SK-N-SH (cell line): ENCODE measurements at regions not wholly inside any gene's neighbourhood (a gene's known extent, or its start where the extent isn't known, plus 50 kb on each side); places are given as distances from the start of the nearest gene placed in this dataset.

ENCODE experiments used
- CTCF ChIA-PET: fragments of 300-600, 350-600 bp; formaldehyde crosslinking; extraction: SDS; loops from one replicate; lab custom pipeline; 2021; lab: Yijun Ruan, JAX
- POLR2A ChIA-PET: fragments of 350-600 bp; sonication (Branson Sonifier 250); formaldehyde crosslinking; extraction: SDS; loops from one replicate; lab custom pipeline; 2020; ENCODE audit warnings: antibody characterized with exemption, inconsistent platforms; lab: Yijun Ruan, JAX
- DNase-seq: peaks from one replicate; pipeline ENCODE4 v3.0.0; 2012
- H2AFZ ChIP-seq: fragments of 200-600 bp; sonication (generic); 2 replicates; pipeline ENCODE4 v1.8.1; 2016; ENCODE audit warnings: antibody characterized with exemption, mild to moderate bottlenecking, low read depth
- H3F3A ChIP-seq: fragments of 200-600 bp; sonication (generic); replicated peaks from 2 replicates; pipeline ENCODE3; 2016; ENCODE audit warnings: antibody characterized with exemption, mild to moderate bottlenecking; ENCODE audit not compliant: insufficient read depth
- H3K27ac ChIP-seq, 2 experiments: fragments of 200-500 bp in 1 of 2; fragments of 200-600 bp in 1 of 2; sonication (Bioruptor generic) in 1 of 2; sonication (generic), shearing (Covaris generic) in 1 of 2; 2 replicates each; pipeline versions ENCODE4 v1.5.1 to v1.6.1; 2014 to 2016; ENCODE audit warnings: low read depth in 2 of 2, inconsistent platforms in 1 of 2, low read length in 1 of 2, mild to moderate bottlenecking in 1 of 2, mixed read lengths in 1 of 2
- H3K27me3 ChIP-seq: fragments of 200-600 bp; sonication (generic), shearing (Covaris generic); 2 replicates; pipeline ENCODE4 v1.6.1; 2016; ENCODE audit warnings: mixed run types; ENCODE audit not compliant: insufficient read depth
- H3K36me3 ChIP-seq, 2 experiments: fragments of 200-500 bp in 1 of 2; fragments of 200-600 bp in 1 of 2; sonication (Bioruptor generic) in 1 of 2; sonication (generic) in 1 of 2; replicated peaks in 1 of 2; 2 replicates each; pipeline versions ENCODE3 to v1.5.1; 2014 to 2016; ENCODE audit warnings: low read length in 1 of 2, mild to moderate bottlenecking in 1 of 2; ENCODE audit not compliant: insufficient read depth in 2 of 2, control insufficient read depth in 1 of 2
- H3K4me1 ChIP-seq, 2 experiments: fragments of 200-500 bp in 1 of 2; fragments of 200-600 bp in 1 of 2; sonication (Bioruptor generic) in 1 of 2; sonication (generic), shearing (Covaris generic) in 1 of 2; 2 replicates each; pipeline versions ENCODE4 v1.5.1 to v1.6.1; 2014 to 2016; ENCODE audit warnings: low read depth in 1 of 2, low read length in 1 of 2, mixed run types in 1 of 2; ENCODE audit not compliant: insufficient read depth in 2 of 2, control insufficient read depth in 1 of 2
- H3K4me2 ChIP-seq: fragments of 200-600 bp; sonication (generic), shearing (Covaris generic); 2 replicates; pipeline ENCODE4 v1.6.1; 2017; ENCODE audit warnings: mixed run types
- H3K4me3 ChIP-seq, 2 experiments: fragments of 200-500 bp in 1 of 2; fragments of 200-600 bp in 1 of 2; sonication (Bioruptor generic) in 1 of 2; sonication (generic), shearing (Covaris generic) in 1 of 2; 2 replicates each; pipeline versions ENCODE4 v1.5.1 to v1.8.1; 2014 to 2016; ENCODE audit warnings: low read depth in 2 of 2, inconsistent platforms in 1 of 2, low read length in 1 of 2, mild to moderate bottlenecking in 1 of 2, mixed read lengths in 1 of 2, moderate library complexity in 1 of 2
- H3K79me2 ChIP-seq: fragments of 200-600 bp; sonication (generic); 2 replicates; pipeline ENCODE4 v1.8.1; 2017; ENCODE audit warnings: mild to moderate bottlenecking; ENCODE audit not compliant: insufficient read depth
- H3K9ac ChIP-seq: fragments of 200-600 bp; sonication (generic); 2 replicates; pipeline ENCODE4 v1.6.1; 2017; ENCODE audit warnings: mixed run types
- H3K9me2 ChIP-seq: fragments of 200-600 bp; sonication (generic); 2 replicates; pipeline ENCODE4 v1.6.1; 2017; ENCODE audit warnings: mixed run types
- H3K9me3 ChIP-seq: fragments of 200-600 bp; sonication (generic); 2 replicates; pipeline ENCODE4 v1.6.1; 2017; ENCODE audit warnings: mixed run types, mild to moderate bottlenecking, moderate library complexity
- H4K20me1 ChIP-seq: fragments of 200-600 bp; sonication (generic); 2 replicates; pipeline ENCODE4 v1.6.1; 2017; ENCODE audit warnings: mild to moderate bottlenecking, mixed run types; ENCODE audit not compliant: insufficient read depth
- CHD2 ChIP-seq: fragments of 150-350 bp; IDR thresholded peaks from 2 replicates; pipeline ENCODE4 v1.6.1; 2018; ENCODE audit warnings: low read length; ENCODE audit not compliant: partially characterized antibody
- ELF1 ChIP-seq: IDR thresholded peaks from 2 replicates; pipeline ENCODE4 v1.4.0; 2012
- EP300 ChIP-seq, 2 experiments: IDR thresholded peaks; 2 replicates each; pipeline versions ENCODE4 v1.4.0 to v1.6.1; 2012; ENCODE audit warnings: borderline replicate concordance in 1 of 2, low read depth in 1 of 2, low read length in 1 of 2
- FOSL2 ChIP-seq: IDR thresholded peaks from 2 replicates; pipeline ENCODE4 v1.4.0; 2012; ENCODE audit warnings: low read depth, mild to moderate bottlenecking, moderate library complexity, borderline replicate concordance
- FOXJ3 ChIP-seq: sonication (generic); formaldehyde crosslinking; IDR thresholded peaks from 2 replicates; pipeline ENCODE4 v1.5.1; 2020; ENCODE audit warnings: mild to moderate bottlenecking, missing genetic modification reagents
- GABPA ChIP-seq: IDR thresholded peaks from 2 replicates; pipeline ENCODE4 v1.4.0; 2012; ENCODE audit warnings: low read depth, mild to moderate bottlenecking
- MXI1 ChIP-seq: IDR thresholded peaks from 2 replicates; pipeline ENCODE4 v1.6.1; 2012; ENCODE audit warnings: mild to moderate bottlenecking, low read depth, low read length, improper control_type of control experiment
- NRF1 ChIP-seq: IDR thresholded peaks from 2 replicates; pipeline ENCODE4 v1.6.1; 2012; ENCODE audit warnings: low read depth, mild to moderate bottlenecking, low read length
- POLR2AphosphoS5 ChIP-seq: IDR thresholded peaks from 2 replicates; pipeline ENCODE4 v1.6.1; 2012; ENCODE audit warnings: low read depth, low read length
- RAD21 ChIP-seq: IDR thresholded peaks from 2 replicates; pipeline ENCODE4 v1.6.1; 2012; ENCODE audit warnings: mild to moderate bottlenecking, low read length
- RCOR1 ChIP-seq: fragments of 150-350 bp; IDR thresholded peaks from 2 replicates; pipeline ENCODE4 v1.6.1; 2017; ENCODE audit warnings: antibody characterized with exemption, low read length
- RXRA ChIP-seq: IDR thresholded peaks from 2 replicates; pipeline ENCODE4 v1.4.0; 2012; ENCODE audit warnings: low read depth, mild to moderate bottlenecking, borderline replicate concordance
- SMC3 ChIP-seq: IDR thresholded peaks from 2 replicates; pipeline ENCODE4 v1.6.1; 2012; ENCODE audit warnings: low read depth, low read length, improper control_type of control experiment
- TEAD4 ChIP-seq: IDR thresholded peaks from 2 replicates; pipeline ENCODE4 v1.4.0; 2012; ENCODE audit warnings: mild to moderate bottlenecking, borderline replicate concordance; ENCODE audit not compliant: insufficient read depth
- USF2 ChIP-seq: fragments of 150-350 bp; IDR thresholded peaks from 2 replicates; pipeline ENCODE4 v1.6.1; 2017; ENCODE audit warnings: antibody characterized with exemption, low read length, low read depth, borderline replicate concordance
- WGBS: methylation state at CpG from one replicate; pipeline ENCODE4 v1.1.6; 2017; ENCODE audit warnings: low lambda C conversion rate; 5-methylcytosine and 5-hydroxymethylcytosine counted together
- TF ChIP-seq, protein P1 (sequence below): IDR thresholded peaks from 2 replicates; pipeline ENCODE4 v1.6.1; 2012; ENCODE audit warnings: mild to moderate bottlenecking, low read depth, low read length, moderate library complexity
- TF ChIP-seq, protein P2 (sequence below): fragments of 150-350 bp; IDR thresholded peaks from 2 replicates; pipeline ENCODE4 v1.6.1; 2016; ENCODE audit warnings: mild to moderate bottlenecking, low read depth, low read length
- TF ChIP-seq, protein P3 (sequence below): IDR thresholded peaks from 2 replicates; pipeline ENCODE4 v1.4.0; 2012; ENCODE audit warnings: low read depth
- TF ChIP-seq, protein P4 (sequence below): IDR thresholded peaks from 2 replicates; pipeline ENCODE4; 2012

DNA sequence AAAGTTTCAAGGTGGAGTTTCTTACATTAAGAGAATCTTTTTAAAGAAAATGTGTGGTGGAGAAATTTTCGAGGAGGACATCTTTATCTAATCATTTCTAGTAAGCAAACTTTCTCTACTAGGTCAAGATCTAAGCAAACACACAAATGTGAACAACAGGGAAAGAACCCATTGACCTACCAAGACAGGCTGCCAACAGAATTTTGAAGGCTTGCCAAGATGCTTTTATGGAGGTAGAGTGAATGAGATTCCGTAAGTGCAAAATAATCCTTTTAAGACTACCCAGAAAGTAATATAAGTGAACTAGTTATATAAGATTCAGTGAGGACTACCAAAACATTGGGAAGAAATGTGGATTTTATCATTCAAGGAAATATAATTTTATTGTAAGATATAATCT lies 357.1 kb upstream of the PDE3A start:
- no peak overlapping the region for H2AFZ ChIP-seq
- peaks cover 0 to 2% of the 10 kb centered on the region in 2 experiments; a peak in 1 of 4 replicates for H3K4me1 ChIP-seq
- H3K9me2 ChIP-seq: no peaks in the 10 kb centered on the region
- H3K4me3 ChIP-seq: no peak overlapping the region
- no peak for TF ChIP-seq USF2
- WGBS: 35% methylated on average over 2 of the region's 2 CpGs
- DNase-seq: no peak
- no peak overlapping the region for H3K27ac ChIP-seq
- no peak overlapping the region for H3K4me2 ChIP-seq
- no peaks in the 10 kb centered on the region for H3K36me3 ChIP-seq
- ChIA-PET CTCF (no interaction called here), POLR2A (no interaction called here)
- no peaks in the 10 kb centered on the region for H3K9me3 ChIP-seq
- H3K9ac ChIP-seq: no peak overlapping the region
- no peaks in the 10 kb centered on the region for H3F3A ChIP-seq
- no peaks in the 10 kb centered on the region for H3K27me3 ChIP-seq
- no peaks in the 10 kb centered on the region for H3K79me2 ChIP-seq
- H4K20me1 ChIP-seq: no peaks in the 10 kb centered on the region

GRCh38 chr12:20017802-20018201 lies 350.5 kb upstream of the PDE3A start:
- Histone ChIP-seq H3K36me3 (no peaks in the 10 kb centered on the region), H3K27ac (no peak overlapping the region), H3K9me2 (no peaks in the 10 kb centered on the region), H3K4me2 (no peak overlapping the region), H3K27me3 (no peaks in the 10 kb centered on the region), H3K4me1 (no peaks in the 10 kb centered on the region), H3K9ac (no peak overlapping the region), H3F3A (no peaks in the 10 kb centered on the region), H2AFZ (no peak overlapping the region), H3K9me3 (no peaks in the 10 kb centered on the region), H3K79me2 (no peaks in the 10 kb centered on the region), H3K4me3 (no peak overlapping the region), H4K20me1 (no peaks in the 10 kb centered on the region)
- no peak for DNase-seq
- ChIA-PET POLR2A (no interaction called here), CTCF (no interaction called here)
- TF ChIP-seq RAD21 (no peak), SMC3 (no peak), EP300 (IDR thresholded peaks at IDR 0.05; ENCODE audit: borderline replicate concordance in 1 of 2, low read depth in 1 of 2, low read length in 1 of 2) (no peak), RCOR1 (no peak), GABPA (no peak), ELF1 (no peak), TEAD4 (no peak), RXRA (no peak), NRF1 (no peak), MXI1 (no peak), USF2 (no peak), CHD2 (no peak), FOSL2 (no peak), FOXJ3 (CRISPR knock-in tag) (no peak), POLR2AphosphoS5 (no peak)
- TF ChIP-seq, protein P1, sequence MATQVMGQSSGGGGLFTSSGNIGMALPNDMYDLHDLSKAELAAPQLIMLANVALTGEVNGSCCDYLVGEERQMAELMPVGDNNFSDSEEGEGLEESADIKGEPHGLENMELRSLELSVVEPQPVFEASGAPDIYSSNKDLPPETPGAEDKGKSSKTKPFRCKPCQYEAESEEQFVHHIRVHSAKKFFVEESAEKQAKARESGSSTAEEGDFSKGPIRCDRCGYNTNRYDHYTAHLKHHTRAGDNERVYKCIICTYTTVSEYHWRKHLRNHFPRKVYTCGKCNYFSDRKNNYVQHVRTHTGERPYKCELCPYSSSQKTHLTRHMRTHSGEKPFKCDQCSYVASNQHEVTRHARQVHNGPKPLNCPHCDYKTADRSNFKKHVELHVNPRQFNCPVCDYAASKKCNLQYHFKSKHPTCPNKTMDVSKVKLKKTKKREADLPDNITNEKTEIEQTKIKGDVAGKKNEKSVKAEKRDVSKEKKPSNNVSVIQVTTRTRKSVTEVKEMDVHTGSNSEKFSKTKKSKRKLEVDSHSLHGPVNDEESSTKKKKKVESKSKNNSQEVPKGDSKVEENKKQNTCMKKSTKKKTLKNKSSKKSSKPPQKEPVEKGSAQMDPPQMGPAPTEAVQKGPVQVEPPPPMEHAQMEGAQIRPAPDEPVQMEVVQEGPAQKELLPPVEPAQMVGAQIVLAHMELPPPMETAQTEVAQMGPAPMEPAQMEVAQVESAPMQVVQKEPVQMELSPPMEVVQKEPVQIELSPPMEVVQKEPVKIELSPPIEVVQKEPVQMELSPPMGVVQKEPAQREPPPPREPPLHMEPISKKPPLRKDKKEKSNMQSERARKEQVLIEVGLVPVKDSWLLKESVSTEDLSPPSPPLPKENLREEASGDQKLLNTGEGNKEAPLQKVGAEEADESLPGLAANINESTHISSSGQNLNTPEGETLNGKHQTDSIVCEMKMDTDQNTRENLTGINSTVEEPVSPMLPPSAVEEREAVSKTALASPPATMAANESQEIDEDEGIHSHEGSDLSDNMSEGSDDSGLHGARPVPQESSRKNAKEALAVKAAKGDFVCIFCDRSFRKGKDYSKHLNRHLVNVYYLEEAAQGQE: no peak
- TF ChIP-seq, protein P2, sequence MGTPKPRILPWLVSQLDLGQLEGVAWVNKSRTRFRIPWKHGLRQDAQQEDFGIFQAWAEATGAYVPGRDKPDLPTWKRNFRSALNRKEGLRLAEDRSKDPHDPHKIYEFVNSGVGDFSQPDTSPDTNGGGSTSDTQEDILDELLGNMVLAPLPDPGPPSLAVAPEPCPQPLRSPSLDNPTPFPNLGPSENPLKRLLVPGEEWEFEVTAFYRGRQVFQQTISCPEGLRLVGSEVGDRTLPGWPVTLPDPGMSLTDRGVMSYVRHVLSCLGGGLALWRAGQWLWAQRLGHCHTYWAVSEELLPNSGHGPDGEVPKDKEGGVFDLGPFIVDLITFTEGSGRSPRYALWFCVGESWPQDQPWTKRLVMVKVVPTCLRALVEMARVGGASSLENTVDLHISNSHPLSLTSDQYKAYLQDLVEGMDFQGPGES: no peak
- TF ChIP-seq, protein P3, sequence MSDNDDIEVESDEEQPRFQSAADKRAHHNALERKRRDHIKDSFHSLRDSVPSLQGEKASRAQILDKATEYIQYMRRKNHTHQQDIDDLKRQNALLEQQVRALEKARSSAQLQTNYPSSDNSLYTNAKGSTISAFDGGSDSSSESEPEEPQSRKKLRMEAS: no peak
- TF ChIP-seq, protein P4, sequence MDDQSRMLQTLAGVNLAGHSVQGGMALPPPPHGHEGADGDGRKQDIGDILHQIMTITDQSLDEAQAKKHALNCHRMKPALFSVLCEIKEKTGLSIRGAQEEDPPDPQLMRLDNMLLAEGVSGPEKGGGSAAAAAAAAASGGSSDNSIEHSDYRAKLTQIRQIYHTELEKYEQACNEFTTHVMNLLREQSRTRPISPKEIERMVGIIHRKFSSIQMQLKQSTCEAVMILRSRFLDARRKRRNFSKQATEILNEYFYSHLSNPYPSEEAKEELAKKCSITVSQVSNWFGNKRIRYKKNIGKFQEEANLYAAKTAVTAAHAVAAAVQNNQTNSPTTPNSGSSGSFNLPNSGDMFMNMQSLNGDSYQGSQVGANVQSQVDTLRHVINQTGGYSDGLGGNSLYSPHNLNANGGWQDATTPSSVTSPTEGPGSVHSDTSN: no peak
